HS-5 (cell line): ENCODE measurements at regions not wholly inside any gene's neighbourhood (a gene's known extent, or its start where the extent isn't known, plus 50 kb on each side); places are given as distances from the start of the nearest gene placed in this dataset.

ENCODE experiments used
- DNase-seq: peaks from one replicate; pipeline ENCODE4 v3.0.0-alpha.2; 2012; ENCODE audit warnings: low read depth

GRCh38 chr4:160217352-160217751 lies 1114.5 kb downstream of the RAPGEF2 start:
- no peak for DNase-seq

GRCh38 chr4:160224049-160224448 lies 1121.2 kb downstream of the RAPGEF2 start:
- DNase-seq: no peak

- DNase-seq: no peak
These were observed 1130.3 kb downstream of the RAPGEF2 start for GRCh38 chr4:160233141-160233540.

GRCh38 chr4:160235285-160235684 lies 1132.4 kb downstream of the RAPGEF2 start:
- DNase-seq: no peak

- no peak for DNase-seq
These were observed 1132.9 kb downstream of the RAPGEF2 start for GRCh38 chr4:160235771-160236170.

GRCh38 chr4:160238790-160239189 lies 1135.9 kb downstream of the RAPGEF2 start:
- DNase-seq: no peak

GRCh38 chr4:160247091-160247656 lies 1144.3 kb downstream of the RAPGEF2 start:
- DNase-seq: no peak

GRCh38 chr4:160251522-160252170 lies 1148.8 kb downstream of the RAPGEF2 start:
- DNase-seq: no peak

- no peak for DNase-seq
These were observed 1154.4 kb downstream of the RAPGEF2 start for GRCh38 chr4:160257318-160257717.

GRCh38 chr4:160265014-160265413 lies 1162.1 kb downstream of the RAPGEF2 start:
- no peak for DNase-seq

- DNase-seq: no peak
These were observed 1163.0 kb downstream of the RAPGEF2 start for GRCh38 chr4:160265836-160266235.

GRCh38 chr4:160276785-160277325 lies 1174.0 kb downstream of the RAPGEF2 start:
- no peak for DNase-seq

GRCh38 chr4:160283081-160283480 lies 1180.2 kb downstream of the RAPGEF2 start:
- no peak for DNase-seq

GRCh38 chr4:160284516-160284915 lies 1181.6 kb downstream of the RAPGEF2 start:
- DNase-seq: no peak

GRCh38 chr4:160286051-160286450 lies 1183.2 kb downstream of the RAPGEF2 start:
- no peak for DNase-seq

- no peak for DNase-seq
These were observed 1193.6 kb downstream of the RAPGEF2 start for GRCh38 chr4:160296476-160296875.

GRCh38 chr4:160299177-160299576 lies 1196.3 kb downstream of the RAPGEF2 start:
- no peak for DNase-seq

GRCh38 chr4:160299608-160300007 lies 1196.7 kb downstream of the RAPGEF2 start:
- no peak for DNase-seq

GRCh38 chr4:160316036-160316435 lies 1213.2 kb downstream of the RAPGEF2 start:
- DNase-seq: no peak

- DNase-seq: no peak
These were observed 1215.8 kb downstream of the RAPGEF2 start for GRCh38 chr4:160318567-160319220.

- DNase-seq: no peak
These were observed 1216.5 kb downstream of the RAPGEF2 start for GRCh38 chr4:160319221-160319867.

- no peak for DNase-seq
These were observed 1217.0 kb downstream of the RAPGEF2 start for GRCh38 chr4:160319868-160320260.

- DNase-seq: no peak
These were observed 1223.2 kb downstream of the RAPGEF2 start for GRCh38 chr4:160326110-160326509.
